ENCODE measurements at regions not wholly inside any gene's neighbourhood (a gene's known extent, or its start where the extent isn't known, plus 50 kb on each side); places are given as distances from the start of the nearest gene placed in this dataset.

DNA sequence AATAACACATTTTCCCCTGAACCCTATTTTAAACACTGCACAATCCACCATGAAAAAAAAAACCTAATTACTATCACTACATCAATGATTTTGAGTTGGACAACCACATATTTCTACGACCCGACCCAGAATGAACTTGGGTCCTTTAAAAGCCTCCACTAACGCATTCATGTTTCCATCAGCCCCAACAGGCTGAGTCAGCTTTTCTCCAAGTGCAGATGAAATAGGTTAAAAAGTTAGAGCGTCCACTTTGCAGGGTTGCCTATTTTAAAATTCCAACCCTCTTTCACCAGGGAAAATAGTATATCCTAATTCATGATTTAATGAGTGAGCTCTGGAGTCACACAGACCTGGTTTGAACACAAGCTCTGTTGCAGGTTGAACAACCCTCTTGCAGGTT is 501.0 kb upstream of the SORCS1 start:
- Histone ChIP-seq H3K27ac (ENCODE audit: low read length in 2 of 2) (no peak overlapping the region), H3K36me3 (replicated peaks in 1 of 2; ENCODE audit: control extremely low read depth in 1 of 2, control insufficient read depth in 1 of 2, extremely low read depth in 1 of 2, insufficient read depth in 2 of 2, low read length in 1 of 2) (no peaks in the 10 kb centered on the region), H3K4me2 (replicated peaks; ENCODE audit: low read depth, low read length, poor library complexity, severe bottlenecking) (no peak overlapping the region), H3K4me1 (ENCODE audit: control insufficient read depth in 2 of 2, insufficient read depth in 2 of 2, low read length in 2 of 2) (no peaks in the 10 kb centered on the region), H3K4me3 (ENCODE audit: control extremely low read depth in 1 of 5, extremely low read depth in 1 of 5, insufficient read depth in 1 of 5, low read depth in 2 of 5, low read length in 4 of 5) (no peak overlapping the region), H3K9me3 (ENCODE audit: control extremely low read depth in 1 of 3, control insufficient read depth in 2 of 3, insufficient read depth in 1 of 3, low read length in 2 of 3) (no peaks in the 10 kb centered on the region), H2AFZ (ENCODE audit: insufficient read depth, low read depth, low read length, poor library complexity, severe bottlenecking) (no peak overlapping the region), H3K79me2 (ENCODE audit: control insufficient read depth, insufficient read depth, low read length) (no peaks in the 10 kb centered on the region), H4K20me1 (ENCODE audit: control insufficient read depth, insufficient read depth, low read length, poor library complexity, severe bottlenecking) (no peaks in the 10 kb centered on the region), H3K9ac (ENCODE audit: low read length) (no peak overlapping the region), H3K27me3 (replicated peaks in 1 of 4; ENCODE audit: control extremely low read depth in 1 of 4, control insufficient read depth in 3 of 4, insufficient read depth in 4 of 4, low read length in 3 of 4) (no peaks in the 10 kb centered on the region)
- Mint-ChIP-seq H3K4me1 (peaks cover 1% of the 10 kb centered on the region), H3K27ac (no peak overlapping the region), H3K4me3 (no peak overlapping the region), H3K9me3 (ENCODE audit: insufficient read depth) (no peaks in the 10 kb centered on the region), H3K27me3 (no peaks in the 10 kb centered on the region)
- ChIA-PET POLR2A (no interaction called here), CTCF (no interaction called here)
- DNase-seq (no peak), ATAC-seq (ENCODE audit: low read depth) (no peak)
- TF ChIP-seq EZH2 (IDR thresholded peaks at IDR 0.05; ENCODE audit: borderline replicate concordance, insufficient read depth, low read depth, low read length, poor library complexity, severe bottlenecking), result no peak
- TF ChIP-seq, protein P1, sequence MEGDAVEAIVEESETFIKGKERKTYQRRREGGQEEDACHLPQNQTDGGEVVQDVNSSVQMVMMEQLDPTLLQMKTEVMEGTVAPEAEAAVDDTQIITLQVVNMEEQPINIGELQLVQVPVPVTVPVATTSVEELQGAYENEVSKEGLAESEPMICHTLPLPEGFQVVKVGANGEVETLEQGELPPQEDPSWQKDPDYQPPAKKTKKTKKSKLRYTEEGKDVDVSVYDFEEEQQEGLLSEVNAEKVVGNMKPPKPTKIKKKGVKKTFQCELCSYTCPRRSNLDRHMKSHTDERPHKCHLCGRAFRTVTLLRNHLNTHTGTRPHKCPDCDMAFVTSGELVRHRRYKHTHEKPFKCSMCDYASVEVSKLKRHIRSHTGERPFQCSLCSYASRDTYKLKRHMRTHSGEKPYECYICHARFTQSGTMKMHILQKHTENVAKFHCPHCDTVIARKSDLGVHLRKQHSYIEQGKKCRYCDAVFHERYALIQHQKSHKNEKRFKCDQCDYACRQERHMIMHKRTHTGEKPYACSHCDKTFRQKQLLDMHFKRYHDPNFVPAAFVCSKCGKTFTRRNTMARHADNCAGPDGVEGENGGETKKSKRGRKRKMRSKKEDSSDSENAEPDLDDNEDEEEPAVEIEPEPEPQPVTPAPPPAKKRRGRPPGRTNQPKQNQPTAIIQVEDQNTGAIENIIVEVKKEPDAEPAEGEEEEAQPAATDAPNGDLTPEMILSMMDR (IDR thresholded peaks at IDR 0.05), result no peak
- intact Hi-C loops (cut with micrococcal nuclease), result no loop called here
- WGBS (ENCODE audit: insufficient coverage), result no CpG with 5 or more reads among the region's 4 CpGs

DNA sequence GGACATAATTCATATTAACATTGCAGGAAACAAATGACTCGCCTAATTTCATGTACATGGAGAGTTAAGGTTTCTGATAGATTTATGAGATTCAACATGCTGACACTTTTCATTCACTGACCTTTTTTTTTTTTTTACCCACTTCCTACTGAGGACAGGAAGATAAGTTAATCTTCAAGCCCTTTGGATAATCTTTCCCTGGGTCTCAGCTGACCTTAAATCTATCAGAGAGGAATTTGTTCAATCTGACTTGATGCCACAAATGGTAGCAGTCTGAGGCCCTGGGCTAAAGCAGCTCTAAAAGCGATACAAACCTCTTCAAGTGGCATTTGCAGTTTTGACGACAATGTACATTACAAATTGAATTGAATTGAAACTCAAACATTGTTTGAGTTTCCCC is 493.3 kb upstream of the SORCS1 start:
- 86% methylated on average over 1 of the region's 3 CpGs for WGBS (ENCODE audit: insufficient coverage)
- CTCF ChIA-PET, result no interaction called here
- intact Hi-C loops (cut with micrococcal nuclease), result loop anchor here (10.0 kb wide), 1 partner anchor 243 kb away; no protein-coding TSS in a partner anchor

More for the DNA sequence above, 493.3 kb upstream of the SORCS1 start:
- H3K4me1 ChIP-seq (ENCODE audit: control insufficient read depth in 2 of 2, insufficient read depth in 2 of 2, low read length in 2 of 2), result peaks cover 0 to 25% of the 10 kb centered on the region in 2 donors
- H3K4me3 ChIP-seq (ENCODE audit: control extremely low read depth in 1 of 5, extremely low read depth in 1 of 5, insufficient read depth in 1 of 5, low read depth in 2 of 5, low read length in 4 of 5), result no peak overlapping the region
- no peaks in the 10 kb centered on the region for H3K79me2 ChIP-seq (ENCODE audit: control insufficient read depth, insufficient read depth, low read length)
- POLR2A ChIA-PET, result no interaction called here
- H3K9me3 ChIP-seq (ENCODE audit: control extremely low read depth in 1 of 3, control insufficient read depth in 2 of 3, insufficient read depth in 1 of 3, low read length in 2 of 3), result peaks cover 0 to 3% (median 0%) of the 10 kb centered on the region in 3 donors
- no peaks in the 10 kb centered on the region for H3K27me3 ChIP-seq (replicated peaks in 1 of 4; ENCODE audit: control extremely low read depth in 1 of 4, control insufficient read depth in 3 of 4, insufficient read depth in 4 of 4, low read length in 3 of 4)
- H3K27ac ChIP-seq (ENCODE audit: low read length in 2 of 2), result no peak overlapping the region
- no peaks in the 10 kb centered on the region for H3K36me3 ChIP-seq (replicated peaks in 1 of 2; ENCODE audit: control extremely low read depth in 1 of 2, control insufficient read depth in 1 of 2, extremely low read depth in 1 of 2, insufficient read depth in 2 of 2, low read length in 1 of 2)
- Mint-ChIP-seq H3K9me3 (ENCODE audit: insufficient read depth) (no peaks in the 10 kb centered on the region), H3K27me3 (no peaks in the 10 kb centered on the region), H3K4me3 (no peak overlapping the region), H3K4me1 (peaks cover 14% of the 10 kb centered on the region), H3K27ac (no peak overlapping the region)
- TF ChIP-seq, protein P1 (IDR thresholded peaks at IDR 0.05), result no peak
- TF ChIP-seq EZH2 (IDR thresholded peaks at IDR 0.05; ENCODE audit: borderline replicate concordance, insufficient read depth, low read depth, low read length, poor library complexity, severe bottlenecking), result no peak
- H3K9ac ChIP-seq (ENCODE audit: low read length), result no peak overlapping the region
- DNase-seq (no peak), ATAC-seq (ENCODE audit: low read depth) (no peak)
- H4K20me1 ChIP-seq (ENCODE audit: control insufficient read depth, insufficient read depth, low read length, poor library complexity, severe bottlenecking), result no peaks in the 10 kb centered on the region
- no peak overlapping the region for H3K4me2 ChIP-seq (replicated peaks; ENCODE audit: low read depth, low read length, poor library complexity, severe bottlenecking)
- no peak overlapping the region for H2AFZ ChIP-seq (ENCODE audit: insufficient read depth, low read depth, low read length, poor library complexity, severe bottlenecking)

Measured in B cell (primary cell).